ENCODE measurements at regions not wholly inside any gene's neighbourhood (a gene's known extent, or its start where the extent isn't known, plus 50 kb on each side); places are given as distances from the start of the nearest gene placed in this dataset.

DNA sequence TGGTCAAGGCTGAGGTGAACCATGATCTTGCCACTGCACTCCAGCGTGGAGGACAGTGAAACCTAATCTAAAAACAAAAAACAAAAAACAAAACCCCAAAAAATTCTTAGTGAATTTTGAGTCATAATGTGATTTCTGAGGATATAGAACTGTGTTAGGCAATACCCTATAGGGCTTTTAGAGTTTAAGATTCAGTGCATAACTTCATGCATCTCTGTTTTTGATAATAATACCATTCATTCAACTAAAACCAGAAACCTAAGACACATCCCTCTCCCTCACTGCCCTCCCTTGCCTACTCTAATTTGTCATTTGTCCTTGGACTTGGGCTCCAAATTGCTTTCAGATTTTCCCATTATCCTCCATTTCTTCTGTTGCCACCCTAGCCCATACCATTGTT lies 405.7 kb upstream of the EDIL3 start:
- no peak for TF ChIP-seq POLR2A (IDR thresholded peaks at IDR 0.05)
- no peak for TF ChIP-seq CTCF (IDR thresholded peaks at IDR 0.05)
